Medulla oblongata (tissue), 1 donor: ENCODE measurements at regions not wholly inside any gene's neighbourhood (a gene's known extent, or its start where the extent isn't known, plus 50 kb on each side); places are given as distances from the start of the nearest gene placed in this dataset.
A peak's percentile ranks its signal among the peaks of the same experiment; 100 is the strongest.

Experiments used
- DNase-seq: peaks from one replicate; pipeline ENCODE4 v3.0.0-alpha.2; 2015; ENCODE audit errors: extremely low spot score

- DNase-seq = no peak
These were observed 53.0 kb upstream of the TCF21 start for GRCh38 chr6:133835901-133836300.

GRCh38 chr6:133837801-133838349 is 51.0 kb upstream of the TCF21 start:
- peak; percentile 27 for DNase-seq
